Skin of body (tissue), 1 donor: ENCODE measurements at regions not wholly inside any gene's neighbourhood (a gene's known extent, or its start where the extent isn't known, plus 50 kb on each side); places are given as distances from the start of the nearest gene placed in this dataset.

Source experiments
- DNase-seq: peaks from one replicate; lab custom pipeline; 2025; lab: John Stamatoyannopoulos, UW

DNA sequence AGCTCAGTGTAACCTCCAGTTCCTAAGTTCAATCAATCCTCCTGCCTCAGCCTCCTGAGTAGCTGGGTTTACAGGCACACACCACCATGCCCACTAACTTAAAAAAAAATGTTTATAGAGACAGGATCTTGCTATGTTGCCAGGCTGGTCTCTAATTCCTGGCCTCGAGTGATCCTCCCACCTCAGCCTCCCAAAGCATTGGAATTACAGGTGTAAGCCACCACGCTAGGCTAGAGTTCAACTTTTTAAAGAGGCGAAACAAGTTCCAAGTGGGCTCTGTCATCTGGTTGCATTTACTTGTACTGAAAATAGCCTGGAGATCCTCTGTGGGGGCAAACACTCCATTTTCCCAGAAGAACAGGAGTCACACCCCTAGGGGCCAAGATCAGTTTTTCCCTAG is 100.7 kb upstream of the RIPOR2 start:
- DNase-seq = no peak

DNA sequence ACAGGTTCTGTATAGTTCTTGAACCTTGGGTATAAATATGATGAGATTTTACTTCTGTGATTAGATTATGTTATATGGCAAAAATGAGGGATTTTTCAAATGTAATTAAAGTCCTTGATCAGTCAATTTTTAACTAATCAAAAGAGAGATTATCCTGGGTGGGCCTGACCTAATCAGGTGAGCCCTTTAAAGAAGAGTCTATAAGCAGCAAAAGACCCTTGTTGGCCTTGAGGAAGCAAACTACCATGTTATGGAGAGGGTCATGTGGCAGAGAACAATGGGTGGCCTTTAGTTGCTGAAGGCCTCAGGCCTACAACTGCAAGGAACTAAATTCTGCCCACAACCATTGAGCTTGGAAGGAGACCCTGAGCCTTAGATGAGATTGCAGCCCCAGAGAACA is 102.5 kb upstream of the RIPOR2 start:
- no peak for DNase-seq

DNA sequence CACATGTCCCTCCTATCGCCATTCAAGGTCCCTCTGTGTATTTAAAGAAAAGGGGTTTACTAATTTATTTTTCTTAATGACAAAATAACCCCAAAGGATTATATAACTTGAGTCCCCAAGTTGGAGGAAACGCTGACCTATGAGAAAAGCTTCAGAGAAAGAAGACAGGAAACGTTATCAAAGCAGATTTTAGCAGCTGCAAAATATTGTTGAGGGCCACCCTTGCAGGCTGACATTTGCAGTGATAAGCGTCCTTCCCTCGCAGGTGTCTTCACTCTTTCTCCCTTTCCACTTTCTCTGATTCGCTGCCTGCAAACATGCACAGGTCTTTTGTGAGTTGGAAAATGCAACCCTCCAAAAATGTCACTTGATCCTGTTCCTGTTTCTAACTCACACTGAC is 103.2 kb upstream of the RIPOR2 start:
- DNase-seq = no peak

DNA sequence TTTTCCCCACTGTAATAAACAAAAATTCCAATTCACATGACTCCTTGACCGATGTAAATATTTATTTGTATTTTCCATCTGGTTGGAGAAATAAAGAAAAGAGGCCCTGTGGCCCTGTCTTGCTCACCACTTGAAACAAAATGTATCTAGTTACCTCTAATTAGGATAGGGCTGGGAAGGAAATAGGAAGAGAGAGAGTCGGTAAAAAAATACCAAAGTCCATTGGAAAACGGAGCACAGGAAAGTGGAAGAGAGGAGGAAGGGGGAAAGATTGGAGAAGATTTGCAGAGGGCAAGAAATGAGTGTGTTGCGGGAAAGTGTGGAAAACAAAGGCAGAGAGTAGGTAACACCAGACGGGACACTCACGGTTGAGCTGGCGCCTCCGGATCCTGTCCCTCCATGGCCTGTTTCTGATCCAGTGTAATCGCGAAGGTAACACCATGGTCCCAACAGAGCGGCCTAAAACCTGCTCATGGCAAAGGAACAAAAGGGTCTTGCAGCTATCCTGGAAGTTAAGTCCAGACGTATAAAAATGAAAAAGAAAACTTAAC is 105.8 kb upstream of the RIPOR2 start:
- DNase-seq = no peak

DNA sequence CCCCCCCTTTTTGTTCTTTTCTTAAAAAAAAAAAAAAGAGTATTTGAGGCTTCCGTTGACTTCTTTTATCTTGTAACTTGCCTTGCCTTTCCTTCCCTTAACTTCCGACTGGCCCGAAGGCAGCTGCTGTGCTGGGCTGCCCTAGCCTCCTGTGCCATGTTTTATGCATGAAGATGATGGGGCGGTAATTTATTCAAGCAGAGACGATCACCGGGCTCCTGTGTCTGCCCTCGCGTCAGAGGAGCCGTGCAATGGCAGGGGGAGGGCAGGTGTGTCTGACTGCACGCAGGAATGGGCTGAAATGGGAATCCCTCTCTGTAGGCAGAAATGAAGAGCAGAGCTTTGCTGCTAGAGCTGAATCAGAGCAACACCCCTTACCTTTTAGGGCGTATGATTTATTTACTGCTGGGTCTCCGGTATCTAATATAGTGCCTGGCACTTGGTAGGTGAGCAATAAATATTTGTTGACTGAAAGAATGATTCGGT is 106.3 kb upstream of the RIPOR2 start:
- DNase-seq = no peak

DNA sequence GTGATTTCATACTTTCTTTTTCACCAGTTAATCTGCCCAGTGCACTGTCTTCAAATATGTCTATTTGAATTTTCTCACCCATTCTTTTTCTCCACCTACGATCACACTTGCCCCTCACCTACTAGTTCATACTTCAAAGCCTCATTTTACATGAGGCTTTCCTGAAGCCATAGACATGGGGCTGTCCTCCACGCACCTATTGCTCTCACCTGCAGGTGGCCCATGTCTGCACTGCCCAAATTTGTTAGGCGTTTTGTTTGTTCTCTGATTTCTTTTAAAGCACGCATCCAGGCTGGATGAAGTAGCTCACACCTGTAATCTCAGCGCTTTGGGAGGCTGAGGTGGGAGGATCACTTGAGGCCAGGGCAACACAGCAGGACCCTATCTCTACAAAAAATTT is 106.8 kb upstream of the RIPOR2 start:
- DNase-seq = no peak

DNA sequence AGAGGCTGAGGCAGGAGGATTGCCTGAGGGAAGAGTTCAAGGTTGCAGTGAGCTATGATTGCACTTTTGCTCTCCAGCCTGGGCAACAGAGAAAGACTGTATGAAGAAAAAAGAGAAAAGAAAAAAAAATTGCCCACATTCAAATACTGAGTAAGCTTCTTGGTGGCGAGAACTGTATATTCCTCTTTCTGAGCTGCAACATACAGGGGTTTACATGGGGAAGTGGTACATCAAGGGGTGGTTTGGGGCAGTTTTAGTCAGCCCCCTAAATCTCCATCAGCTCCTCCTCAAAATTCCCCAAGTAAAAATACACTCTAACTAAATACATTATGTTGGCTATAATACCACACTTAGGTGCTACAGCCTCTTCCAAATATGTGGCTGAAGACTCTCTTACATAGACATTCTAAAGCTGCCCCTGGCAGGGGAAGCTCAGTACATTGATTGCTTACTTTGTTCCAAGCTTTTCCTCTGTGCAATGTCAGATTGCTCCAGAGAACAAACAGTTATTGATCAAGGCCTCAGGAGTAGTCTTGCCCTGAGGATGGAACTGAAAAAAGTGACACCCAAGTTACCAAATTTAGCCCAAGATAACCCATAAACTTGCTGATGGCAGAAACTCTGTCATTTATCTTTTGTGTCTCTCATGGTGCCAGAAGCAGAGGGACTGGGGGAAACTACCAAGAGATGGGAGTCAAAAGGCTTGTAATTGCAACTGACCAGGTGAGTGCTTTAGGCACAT is 107.4 kb upstream of the RIPOR2 start:
- no peak for DNase-seq

DNA sequence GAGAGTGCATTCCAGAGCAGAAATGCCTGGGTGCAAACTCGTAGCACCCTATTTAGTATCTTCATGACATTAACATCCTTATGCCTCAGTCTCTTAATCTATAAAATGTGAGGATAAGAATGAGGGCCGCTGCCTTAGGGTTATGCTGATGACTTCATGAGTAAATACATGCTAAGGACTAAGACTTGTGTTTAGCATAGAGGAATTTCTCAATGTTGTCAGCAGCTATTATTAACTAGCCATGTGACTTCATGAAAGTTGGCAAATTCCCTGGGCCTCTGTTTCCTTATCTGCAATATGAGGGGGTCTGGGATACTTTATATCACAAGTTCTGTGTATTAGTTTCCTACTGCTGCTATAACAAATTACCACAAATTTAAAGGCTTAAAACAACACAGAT is 108.1 kb upstream of the RIPOR2 start:
- DNase-seq = no peak

DNA sequence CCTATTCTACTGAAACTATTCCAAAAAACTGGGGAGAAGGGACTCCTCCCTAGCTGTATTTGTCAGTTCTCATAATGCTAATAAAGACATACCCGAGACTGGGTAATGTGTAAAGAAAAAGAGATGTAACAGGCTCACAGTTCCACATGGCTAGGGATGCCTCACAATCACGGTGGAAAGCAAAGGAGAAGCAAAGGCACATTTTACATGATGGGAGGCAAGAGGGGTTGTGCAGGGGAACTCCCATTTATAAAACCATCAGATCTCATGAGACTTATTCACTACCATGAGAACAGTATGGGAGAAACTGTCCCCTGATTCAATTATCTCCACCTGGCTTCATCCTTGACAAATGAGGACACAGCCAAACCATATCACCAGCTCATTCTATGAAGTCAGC is 111.2 kb upstream of the RIPOR2 start:
- no peak for DNase-seq

DNA sequence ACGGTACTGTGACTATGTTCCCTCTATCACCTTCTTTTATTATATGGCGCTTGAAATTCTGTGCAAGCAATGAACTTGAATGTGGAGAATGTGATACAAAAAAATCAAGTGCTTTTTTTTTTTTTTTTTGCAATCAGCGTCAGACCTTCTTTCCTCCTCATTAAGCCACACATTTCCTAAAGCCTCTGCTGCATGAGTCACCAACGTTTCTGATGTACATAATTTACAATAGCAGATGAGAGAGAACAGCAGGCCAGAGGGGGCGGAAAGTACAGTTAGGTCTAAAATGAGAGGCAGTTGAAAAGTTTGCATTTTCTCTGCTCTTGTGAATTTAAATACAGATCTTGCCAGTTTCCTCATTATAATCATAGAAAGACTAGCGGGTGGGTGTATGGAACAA is 114.6 kb upstream of the RIPOR2 start:
- peak; percentile 43 for DNase-seq

DNA sequence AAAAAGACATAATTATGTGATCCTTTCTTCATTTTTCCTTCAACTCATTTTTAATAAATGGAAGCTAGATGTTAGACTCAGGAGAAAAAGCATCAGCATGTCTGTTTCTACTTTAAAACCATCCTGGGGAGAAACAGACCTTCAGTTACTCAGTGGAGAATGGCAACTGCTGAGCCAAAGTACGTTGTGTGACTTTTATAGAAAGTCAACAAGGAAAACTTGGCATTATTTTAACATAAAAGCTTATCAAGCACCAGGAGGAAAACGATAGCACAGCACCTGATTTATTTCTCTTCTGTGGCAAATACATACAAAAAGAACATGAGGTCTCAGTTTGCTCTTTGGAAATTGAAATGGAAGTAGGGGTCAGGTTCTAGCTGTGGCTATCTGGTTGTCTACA is 115.3 kb upstream of the RIPOR2 start:
- no peak for DNase-seq

DNA sequence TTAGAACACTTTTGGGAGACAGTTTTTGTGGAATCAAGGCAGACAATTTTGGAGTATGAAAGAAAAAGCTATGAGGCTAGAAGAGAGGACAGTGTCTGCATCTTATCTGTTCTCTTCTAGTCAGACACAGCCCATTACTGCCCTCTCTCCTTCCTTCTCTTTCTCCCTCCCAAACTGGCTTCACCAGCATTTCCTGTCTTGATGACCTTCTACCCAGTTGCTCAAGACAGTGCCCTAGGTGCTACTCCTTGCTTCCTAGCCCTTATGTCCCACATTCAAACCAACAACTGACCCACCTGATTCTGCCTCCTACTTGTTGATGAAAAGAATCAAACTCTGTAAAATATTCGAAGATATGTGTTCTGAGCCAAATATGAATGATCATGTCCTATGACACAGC is 116.4 kb upstream of the RIPOR2 start:
- no peak for DNase-seq

DNA sequence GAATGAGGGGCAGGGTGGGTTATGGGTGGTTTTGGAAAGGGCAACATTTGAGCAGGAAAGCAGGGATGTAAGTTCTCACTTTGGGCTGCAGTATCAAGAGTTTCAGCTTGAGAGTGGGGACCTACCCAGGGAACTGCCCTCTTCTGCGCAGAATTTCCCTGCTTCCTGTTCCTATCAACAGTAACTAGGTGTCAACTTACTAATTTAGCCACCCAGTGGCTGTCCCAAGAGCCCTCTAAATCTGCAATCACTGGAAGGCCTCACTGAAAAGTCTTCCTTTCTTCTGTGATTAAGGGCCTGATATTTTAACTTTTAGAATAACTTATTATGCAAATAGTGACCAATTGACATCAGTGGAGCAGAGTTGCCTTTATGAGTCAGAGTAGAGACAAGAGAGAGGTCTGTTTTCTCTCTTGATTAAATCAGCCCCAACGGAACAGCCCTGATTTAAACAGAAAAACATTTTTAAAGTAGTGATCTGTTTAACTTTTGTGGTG is 118.2 kb upstream of the RIPOR2 start:
- no peak for DNase-seq

DNA sequence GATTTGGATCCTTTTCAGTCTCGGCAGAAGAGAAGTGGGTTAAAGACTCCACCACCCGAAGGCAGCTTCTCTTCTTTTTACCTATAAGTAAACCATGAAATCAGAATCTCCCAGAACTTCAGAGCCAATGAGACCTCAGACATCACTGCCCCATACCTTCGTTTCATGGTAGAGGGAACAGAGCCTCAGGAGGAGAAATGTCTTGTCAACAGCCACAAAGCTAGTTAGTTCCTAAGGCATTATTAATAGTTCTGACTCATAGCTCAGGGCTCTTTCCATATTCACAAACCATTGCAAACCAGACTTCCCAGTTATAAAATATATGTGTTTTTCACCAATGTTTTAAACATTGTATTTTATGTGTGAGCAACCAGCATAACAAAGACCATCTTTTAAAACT is 118.7 kb upstream of the RIPOR2 start:
- DNase-seq = no peak

DNA sequence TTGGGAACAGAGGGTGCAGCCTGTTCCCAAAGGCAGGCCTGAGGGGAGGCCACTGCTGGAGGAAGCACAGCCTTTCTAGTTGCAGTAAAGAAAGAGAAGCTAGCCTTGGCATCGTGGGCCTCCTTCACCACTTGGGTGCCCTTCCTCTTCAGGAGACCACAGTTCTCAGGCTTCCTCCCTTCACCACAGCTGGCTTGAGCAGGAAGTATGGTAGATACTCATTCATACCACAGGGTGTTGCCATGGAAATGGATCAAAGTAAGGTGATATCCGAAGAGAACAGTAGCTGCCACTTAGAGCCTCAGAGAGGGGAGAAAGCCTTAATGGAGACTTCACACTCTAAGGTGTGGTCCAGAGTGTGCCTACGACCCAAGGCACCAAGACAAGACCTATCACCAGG is 120.4 kb upstream of the RIPOR2 start:
- no peak for DNase-seq

DNA sequence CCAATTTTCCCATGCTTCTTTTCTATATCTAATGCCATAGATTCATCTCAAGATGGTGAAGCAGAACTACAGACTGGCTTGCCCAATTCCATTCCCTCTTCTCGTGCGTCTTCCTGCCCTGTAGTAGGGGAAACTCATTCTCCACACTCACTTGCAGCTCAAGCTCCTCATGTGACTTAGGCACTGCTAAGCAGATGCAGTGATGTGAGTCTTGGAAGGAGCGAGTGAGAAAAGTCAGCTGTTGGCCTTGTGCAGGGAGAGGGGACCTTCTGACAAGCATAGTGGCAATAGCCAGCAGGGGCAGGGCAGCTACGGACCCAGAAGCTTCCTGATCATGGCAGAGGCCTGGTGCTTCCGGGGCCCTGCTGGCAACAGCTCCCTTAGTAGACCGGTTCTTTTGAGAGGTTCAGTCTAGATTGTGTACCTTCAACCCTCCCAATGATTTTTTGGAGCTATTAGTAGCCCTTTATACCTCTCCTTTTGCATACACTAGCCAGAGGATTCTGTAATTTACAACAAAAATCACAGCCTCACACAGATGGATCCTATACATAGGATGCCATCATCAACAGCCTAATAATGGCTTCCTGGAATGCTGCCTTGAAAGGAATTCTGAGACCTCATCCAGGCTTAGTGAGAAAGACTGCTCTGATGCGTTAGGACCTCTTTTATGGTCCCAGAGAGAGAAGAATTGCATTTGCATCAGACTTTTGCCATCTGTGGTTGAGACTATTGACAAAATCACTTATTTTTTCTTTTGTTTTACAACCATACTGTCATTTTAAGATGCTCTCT is 121.5 kb upstream of the RIPOR2 start:
- DNase-seq = peak; percentile 84

DNA sequence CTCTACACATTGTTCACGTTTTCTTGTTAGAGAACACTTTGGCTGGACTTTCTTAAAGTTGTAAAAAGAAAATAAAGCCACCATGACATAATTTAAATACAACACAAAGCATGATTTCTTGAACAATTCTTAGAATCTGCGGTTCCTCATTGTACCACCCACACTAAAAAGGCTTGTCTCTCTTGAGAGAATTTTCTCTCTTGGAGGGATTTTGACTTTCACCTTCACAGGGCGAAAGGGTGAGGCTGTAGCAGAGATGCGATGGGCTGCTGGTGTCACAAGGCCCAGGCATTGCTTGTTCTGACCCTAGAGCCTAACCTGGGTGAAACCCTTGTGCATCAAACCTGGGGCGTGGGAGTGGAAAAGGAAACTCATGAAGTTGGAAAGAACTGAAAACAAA is 122.7 kb upstream of the RIPOR2 start:
- DNase-seq = no peak

DNA sequence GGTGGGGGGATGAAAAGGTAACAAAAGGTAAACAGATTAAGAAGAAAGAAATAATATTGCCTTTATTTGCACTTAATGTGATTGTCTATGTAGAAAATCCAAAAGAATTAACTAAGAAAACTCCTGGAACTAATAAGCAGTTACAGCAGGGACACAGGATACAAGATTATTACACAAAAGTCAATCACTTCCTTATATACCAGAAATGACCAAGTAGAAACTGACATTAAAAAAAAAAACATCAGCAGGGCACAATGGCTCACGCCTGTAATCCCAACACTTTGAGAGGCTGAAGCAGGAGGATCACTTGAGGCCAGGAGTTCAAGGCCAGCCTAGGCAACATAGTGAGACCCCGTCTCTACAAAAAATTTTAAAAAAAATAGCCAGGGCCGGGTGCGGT is 123.2 kb upstream of the RIPOR2 start:
- no peak for DNase-seq

DNA sequence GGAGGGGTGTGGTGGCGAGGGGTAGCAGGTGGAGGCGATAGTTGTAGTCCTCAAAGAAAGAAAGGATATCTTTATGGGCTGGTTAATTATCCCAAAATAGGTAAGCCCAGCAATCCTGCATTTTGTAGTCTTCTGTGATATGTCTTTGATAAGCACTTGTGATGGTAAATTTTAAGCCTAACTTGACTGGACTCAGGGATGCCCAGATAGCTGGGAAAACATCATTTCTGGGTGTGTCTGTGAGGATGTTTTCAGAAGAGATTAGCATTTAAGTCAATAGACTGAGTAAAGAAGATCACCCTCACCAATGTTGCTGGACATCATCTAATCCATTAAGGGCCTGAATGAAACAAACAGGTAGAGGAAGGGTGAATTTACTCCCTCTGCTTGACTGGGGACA is 124.8 kb upstream of the RIPOR2 start:
- DNase-seq = no peak

DNA sequence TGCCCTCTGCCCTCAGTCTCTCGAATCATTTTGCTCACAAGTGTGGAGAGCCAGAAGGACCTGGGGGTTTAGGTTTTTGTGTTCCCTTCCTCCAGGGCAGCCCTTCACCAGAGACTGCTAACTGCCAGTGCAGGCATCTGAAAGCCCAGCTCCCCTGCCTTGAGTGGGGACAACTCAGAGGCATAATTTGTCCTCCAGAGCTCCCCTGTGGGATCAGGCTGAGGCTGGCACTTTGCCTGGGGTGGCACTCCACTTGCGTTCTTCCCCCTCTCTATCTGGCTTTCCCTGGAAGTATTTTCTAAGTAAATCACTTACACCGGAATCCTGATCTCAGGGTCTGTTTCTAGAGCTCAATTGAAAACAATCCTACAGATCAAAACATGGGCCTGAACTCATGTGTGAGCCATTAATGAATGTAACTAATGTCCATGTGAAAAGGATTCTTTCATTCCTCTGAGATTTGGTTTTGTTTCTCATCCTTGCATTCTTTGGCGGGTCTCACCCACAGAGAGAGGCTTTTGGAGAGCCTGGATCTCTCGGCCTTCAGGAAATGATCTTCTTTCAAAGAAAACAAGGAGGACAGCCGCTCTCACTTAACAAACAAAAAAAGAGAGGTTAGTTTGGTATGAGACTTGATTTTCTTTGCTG is 125.7 kb upstream of the RIPOR2 start:
- peak; percentile 69 for DNase-seq

DNA sequence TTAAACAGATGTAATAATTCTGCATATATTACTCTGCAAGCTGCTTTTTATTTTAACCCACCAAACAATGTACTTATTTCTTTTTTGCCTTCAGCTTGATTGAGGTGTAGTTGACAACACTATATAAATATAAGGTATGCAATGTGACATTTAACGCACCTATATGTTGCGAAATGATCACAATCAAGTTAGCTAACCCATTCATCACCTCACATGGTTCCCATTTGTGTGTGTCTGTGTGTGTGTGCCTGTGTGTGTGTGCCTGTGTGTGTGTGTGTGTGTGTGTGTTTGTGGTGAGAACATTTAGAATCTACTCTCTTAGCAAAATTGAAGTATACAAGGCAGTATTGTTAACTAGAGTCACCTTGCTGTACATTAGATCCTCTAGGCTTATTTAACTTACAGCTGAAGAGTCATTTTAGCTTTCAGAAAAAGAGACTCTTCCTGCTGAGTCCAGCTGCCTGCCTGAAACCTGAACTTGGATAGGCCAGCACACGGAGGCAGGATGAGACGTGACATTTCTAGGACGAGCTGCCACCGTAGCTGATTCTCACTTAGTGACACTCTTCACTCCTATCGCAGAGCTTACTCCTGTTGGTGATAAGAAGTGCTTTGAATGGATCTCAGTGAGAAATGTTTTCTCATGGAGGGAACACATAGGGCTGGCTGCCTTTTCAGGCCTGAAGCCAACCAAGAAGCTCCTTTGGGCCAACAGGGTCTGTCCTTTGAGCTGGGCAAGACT is 126.5 kb upstream of the RIPOR2 start:
- DNase-seq = no peak
